ENCODE measurements at regions not wholly inside any gene's neighbourhood (a gene's known extent, or its start where the extent isn't known, plus 50 kb on each side); places are given as distances from the start of the nearest gene placed in this dataset.

GRCh38 chr18:56108478-56109367, 520.7 kb upstream of the TCF4 start:
- TF ChIP-seq CTCF (IDR thresholded peaks at IDR 0.05) (no peak), POLR2A (IDR thresholded peaks at IDR 0.05) (no peak)
